HG03196 (cell line): ENCODE measurements at regions not wholly inside any gene's neighbourhood (a gene's known extent, or its start where the extent isn't known, plus 50 kb on each side); places are given as distances from the start of the nearest gene placed in this dataset.

ENCODE experiments used
- ATAC-seq: cut with Tn5 transposase; IDR thresholded peaks from one replicate; pipeline ENCODE4 v1.9.1; 2021; ENCODE audit not compliant: unreplicated experiment

- no peak for ATAC-seq
Measured at GRCh38 chr9:99430301-99430700, 208.2 kb downstream of the SEC61B start.

- ATAC-seq, result no peak
Measured at GRCh38 chr9:99431103-99431502, 209.0 kb downstream of the SEC61B start.

GRCh38 chr9:99432075-99432474 lies 210.0 kb downstream of the SEC61B start:
- ATAC-seq, result no peak

GRCh38 chr9:99433095-99433494 lies 211.0 kb downstream of the SEC61B start:
- no peak for ATAC-seq

- ATAC-seq, result peak; percentile 98
Measured at GRCh38 chr9:99433555-99433954, 211.5 kb downstream of the SEC61B start.

- ATAC-seq, result no peak
Measured at GRCh38 chr9:99436616-99437015, 214.5 kb downstream of the SEC61B start.

- no peak for ATAC-seq
Measured at GRCh38 chr9:99437145-99437544, 215.1 kb downstream of the SEC61B start.

GRCh38 chr9:99438596-99438995 lies 216.5 kb downstream of the SEC61B start:
- ATAC-seq, result no peak

- no peak for ATAC-seq
Measured at GRCh38 chr9:99441829-99442228, 219.7 kb downstream of the SEC61B start.

GRCh38 chr9:99445371-99445891 lies 223.3 kb downstream of the SEC61B start:
- ATAC-seq, result no peak

GRCh38 chr9:99445920-99446319 lies 223.8 kb downstream of the SEC61B start:
- ATAC-seq, result no peak

GRCh38 chr9:99447951-99448350 lies 225.9 kb downstream of the SEC61B start:
- ATAC-seq, result no peak

- ATAC-seq, result no peak
Measured at GRCh38 chr9:99449726-99450125, 227.6 kb downstream of the SEC61B start.

- no peak for ATAC-seq
Measured at GRCh38 chr9:99451112-99451606, 229.1 kb downstream of the SEC61B start.

GRCh38 chr9:99457406-99457805 lies 235.3 kb downstream of the SEC61B start:
- ATAC-seq, result no peak

- no peak for ATAC-seq
Measured at GRCh38 chr9:99457981-99458380, 235.9 kb downstream of the SEC61B start.

GRCh38 chr9:99459919-99460318 lies 237.8 kb downstream of the SEC61B start:
- no peak for ATAC-seq

GRCh38 chr9:99463131-99463530 lies 241.0 kb downstream of the SEC61B start:
- no peak for ATAC-seq

- ATAC-seq, result no peak
Measured at GRCh38 chr9:99464568-99464967, 242.5 kb downstream of the SEC61B start.

GRCh38 chr9:99465231-99465907 lies 243.3 kb downstream of the SEC61B start:
- ATAC-seq, result no peak

GRCh38 chr9:99466104-99466503 lies 244.0 kb downstream of the SEC61B start:
- ATAC-seq, result no peak

- ATAC-seq, result no peak
Measured at GRCh38 chr9:99466781-99467180, 244.7 kb downstream of the SEC61B start.

GRCh38 chr9:99471033-99471432 lies 249.0 kb downstream of the SEC61B start:
- no peak for ATAC-seq
